ENCODE measurements at regions not wholly inside any gene's neighbourhood (a gene's known extent, or its start where the extent isn't known, plus 50 kb on each side); places are given as distances from the start of the nearest gene placed in this dataset.

DNA sequence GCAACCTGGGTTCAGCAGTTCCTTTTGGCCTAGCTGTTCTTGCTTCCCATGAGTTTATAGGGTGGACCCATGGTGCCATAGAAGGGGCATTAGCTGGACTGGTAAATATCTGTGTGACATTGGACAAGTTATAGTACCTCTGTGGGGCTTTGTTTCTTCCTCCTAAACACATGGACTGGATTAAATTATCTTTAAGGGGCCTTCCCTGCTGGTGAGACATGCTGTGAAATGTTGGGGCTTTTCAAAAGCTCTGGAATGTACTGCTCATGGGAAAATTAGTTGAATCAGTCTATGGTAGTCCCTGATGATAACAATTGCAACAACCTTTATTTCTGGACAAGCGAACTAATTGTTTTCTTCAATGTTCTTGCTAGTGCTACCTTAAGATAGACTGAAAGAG is 276.2 kb downstream of the BLID start:
- TF ChIP-seq, protein P1, sequence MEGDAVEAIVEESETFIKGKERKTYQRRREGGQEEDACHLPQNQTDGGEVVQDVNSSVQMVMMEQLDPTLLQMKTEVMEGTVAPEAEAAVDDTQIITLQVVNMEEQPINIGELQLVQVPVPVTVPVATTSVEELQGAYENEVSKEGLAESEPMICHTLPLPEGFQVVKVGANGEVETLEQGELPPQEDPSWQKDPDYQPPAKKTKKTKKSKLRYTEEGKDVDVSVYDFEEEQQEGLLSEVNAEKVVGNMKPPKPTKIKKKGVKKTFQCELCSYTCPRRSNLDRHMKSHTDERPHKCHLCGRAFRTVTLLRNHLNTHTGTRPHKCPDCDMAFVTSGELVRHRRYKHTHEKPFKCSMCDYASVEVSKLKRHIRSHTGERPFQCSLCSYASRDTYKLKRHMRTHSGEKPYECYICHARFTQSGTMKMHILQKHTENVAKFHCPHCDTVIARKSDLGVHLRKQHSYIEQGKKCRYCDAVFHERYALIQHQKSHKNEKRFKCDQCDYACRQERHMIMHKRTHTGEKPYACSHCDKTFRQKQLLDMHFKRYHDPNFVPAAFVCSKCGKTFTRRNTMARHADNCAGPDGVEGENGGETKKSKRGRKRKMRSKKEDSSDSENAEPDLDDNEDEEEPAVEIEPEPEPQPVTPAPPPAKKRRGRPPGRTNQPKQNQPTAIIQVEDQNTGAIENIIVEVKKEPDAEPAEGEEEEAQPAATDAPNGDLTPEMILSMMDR (IDR thresholded peaks at IDR 0.05): no peak
- TF ChIP-seq EZH2phosphoT487 (IDR thresholded peaks at IDR 0.05): no peak
